Endothelial cell of umbilical vein (primary cell): ENCODE measurements at regions not wholly inside any gene's neighbourhood (a gene's known extent, or its start where the extent isn't known, plus 50 kb on each side); places are given as distances from the start of the nearest gene placed in this dataset.

Experiments used
- CTCF ChIP-seq, 2 donors: IDR thresholded peaks; 1 replicate in 1 of 2; 2 replicates in 1 of 2; pipeline ENCODE4 v1.5.1; 2011; ENCODE audit warnings: low read length in 2 of 2, mild to moderate bottlenecking in 2 of 2, moderate library complexity in 2 of 2, control low read depth in 1 of 2, inconsistent platforms in 1 of 2, low read depth in 1 of 2; ENCODE audit not compliant: insufficient read depth in 1 of 2; ENCODE audit errors: extremely low read depth in 1 of 2
- EZH2 ChIP-seq: IDR thresholded peaks from 2 replicates; pipeline ENCODE4 v1.6.1; 2012; ENCODE audit warnings: borderline replicate concordance, low read depth, mild to moderate bottlenecking, moderate library complexity, low read length, inconsistent platforms; ENCODE audit not compliant: severe bottlenecking
- GATA2 ChIP-seq: IDR thresholded peaks from 2 replicates; pipeline ENCODE4 v1.7.0; 2011; ENCODE audit warnings: low read depth, mild to moderate bottlenecking, moderate library complexity, mixed read lengths, low read length; ENCODE audit not compliant: insufficient read length, insufficient read depth
- JUN ChIP-seq: IDR thresholded peaks from 2 replicates; pipeline ENCODE4 v1.6.1; 2011; ENCODE audit warnings: borderline replicate concordance, low read depth; ENCODE audit not compliant: insufficient read length, insufficient read depth
- MAX ChIP-seq: IDR thresholded peaks from 2 replicates; pipeline ENCODE4 v1.6.1; 2011; ENCODE audit not compliant: insufficient read depth, insufficient read length
- MYC ChIP-seq: IDR thresholded peaks from one replicate; pipeline ENCODE4 v1.6.1; 2011; ENCODE audit warnings: mild to moderate bottlenecking, low read depth, low read length
- POLR2A ChIP-seq: IDR thresholded peaks from 2 replicates; pipeline ENCODE4 v1.6.1; 2012; ENCODE audit warnings: low read depth, mild to moderate bottlenecking, control low read depth, low read length
- POLR2AphosphoS5 ChIP-seq: IDR thresholded peaks from 2 replicates; pipeline ENCODE4 v1.6.1; 2012; ENCODE audit warnings: low read depth, mild to moderate bottlenecking, control low read depth, low read length, moderate library complexity; ENCODE audit not compliant: insufficient read depth

GRCh38 chr10:130233035-130233360 is 96.8 kb downstream of the GLRX3 start:
- no peak for TF ChIP-seq CTCF (IDR thresholded peaks at IDR 0.05; ENCODE audit: extremely low read depth in 1 of 2, insufficient read depth in 1 of 2, low read depth in 1 of 2, low read length in 2 of 2)
- TF ChIP-seq GATA2: no peak
- TF ChIP-seq EZH2: no peak
- no peak for TF ChIP-seq JUN
- TF ChIP-seq POLR2A: no peak
- TF ChIP-seq POLR2AphosphoS5: no peak
- TF ChIP-seq MAX: no peak
- no peak for TF ChIP-seq MYC
